ENCODE measurements at regions not wholly inside any gene's neighbourhood (a gene's known extent, or its start where the extent isn't known, plus 50 kb on each side); places are given as distances from the start of the nearest gene placed in this dataset.

DNA sequence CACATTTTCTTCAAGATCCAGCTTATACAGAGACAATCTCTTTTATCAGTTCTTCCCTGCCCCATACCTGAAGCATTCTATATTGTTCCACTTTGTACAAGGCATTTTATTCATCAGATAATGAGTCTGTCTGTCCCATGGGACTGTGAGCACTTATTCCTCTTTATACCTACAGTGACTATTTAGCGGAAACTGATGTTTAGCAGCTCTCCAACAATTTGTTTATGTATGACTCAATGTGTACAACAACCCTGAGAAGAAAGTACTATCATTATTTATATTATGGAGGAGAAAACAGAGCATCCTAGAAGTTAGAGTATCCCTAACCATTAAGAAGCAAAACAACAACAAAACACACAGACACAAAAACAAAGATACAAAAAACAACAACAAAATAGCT, 306.5 kb downstream of the PRDM5 start:
- no peaks in the 10 kb centered on the region for H3F3A ChIP-seq (ENCODE audit: insufficient read depth)
- no peaks in the 10 kb centered on the region for H3K9me2 ChIP-seq (replicated peaks; ENCODE audit: insufficient read depth, low read length)
- no peaks in the 10 kb centered on the region for H3K79me2 ChIP-seq (ENCODE audit: insufficient read depth, low read length)
- H3K27me3 ChIP-seq (ENCODE audit: low read length): no peaks in the 10 kb centered on the region
- no peak overlapping the region for H2AFZ ChIP-seq (ENCODE audit: low read depth, low read length, severe bottlenecking)
- no peak overlapping the region for H3K27ac ChIP-seq (ENCODE audit: low read depth, low read length)
- H3K9ac ChIP-seq (ENCODE audit: low read length): no peak overlapping the region
- H4K20me1 ChIP-seq (ENCODE audit: low read depth, low read length): no peaks in the 10 kb centered on the region
- TF ChIP-seq, protein P1, sequence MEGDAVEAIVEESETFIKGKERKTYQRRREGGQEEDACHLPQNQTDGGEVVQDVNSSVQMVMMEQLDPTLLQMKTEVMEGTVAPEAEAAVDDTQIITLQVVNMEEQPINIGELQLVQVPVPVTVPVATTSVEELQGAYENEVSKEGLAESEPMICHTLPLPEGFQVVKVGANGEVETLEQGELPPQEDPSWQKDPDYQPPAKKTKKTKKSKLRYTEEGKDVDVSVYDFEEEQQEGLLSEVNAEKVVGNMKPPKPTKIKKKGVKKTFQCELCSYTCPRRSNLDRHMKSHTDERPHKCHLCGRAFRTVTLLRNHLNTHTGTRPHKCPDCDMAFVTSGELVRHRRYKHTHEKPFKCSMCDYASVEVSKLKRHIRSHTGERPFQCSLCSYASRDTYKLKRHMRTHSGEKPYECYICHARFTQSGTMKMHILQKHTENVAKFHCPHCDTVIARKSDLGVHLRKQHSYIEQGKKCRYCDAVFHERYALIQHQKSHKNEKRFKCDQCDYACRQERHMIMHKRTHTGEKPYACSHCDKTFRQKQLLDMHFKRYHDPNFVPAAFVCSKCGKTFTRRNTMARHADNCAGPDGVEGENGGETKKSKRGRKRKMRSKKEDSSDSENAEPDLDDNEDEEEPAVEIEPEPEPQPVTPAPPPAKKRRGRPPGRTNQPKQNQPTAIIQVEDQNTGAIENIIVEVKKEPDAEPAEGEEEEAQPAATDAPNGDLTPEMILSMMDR (IDR thresholded peaks at IDR 0.05; ENCODE audit: insufficient read depth, low read length, poor library complexity, severe bottlenecking): no peak
- no peak for TF ChIP-seq EZH2phosphoT487 (conservative IDR thresholded peaks at IDR 0.05; ENCODE audit: low read length)
- H3K9me3 ChIP-seq (ENCODE audit: insufficient read depth, low read length): no peaks in the 10 kb centered on the region
- no peak overlapping the region for H3K4me2 ChIP-seq (ENCODE audit: low read depth, low read length, poor library complexity, severe bottlenecking)
- no peak overlapping the region for H3K4me3 ChIP-seq (ENCODE audit: insufficient read depth, low read length, poor library complexity, severe bottlenecking)
- no peaks in the 10 kb centered on the region for H3K36me3 ChIP-seq (ENCODE audit: low read length)

DNA sequence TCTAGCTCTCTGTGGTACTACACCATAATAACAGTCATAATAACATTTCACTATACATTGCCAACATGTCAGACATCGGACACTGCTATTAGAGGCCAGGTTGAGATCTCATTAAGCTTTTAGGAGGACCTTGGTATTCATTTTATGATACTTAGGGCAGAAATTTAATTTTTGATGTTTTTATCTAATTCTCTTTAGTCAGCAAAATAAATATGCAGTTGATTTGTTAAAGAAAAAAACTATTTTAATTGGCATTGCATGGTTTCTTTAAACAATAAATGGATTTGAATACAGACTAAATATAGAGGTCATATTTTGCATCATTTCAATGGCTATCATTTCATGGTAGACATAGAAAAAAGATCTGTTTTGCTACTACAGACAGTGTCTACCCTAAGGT, 308.7 kb downstream of the PRDM5 start:
- Histone ChIP-seq H3F3A (ENCODE audit: insufficient read depth) (no peaks in the 10 kb centered on the region), H3K36me3 (ENCODE audit: low read length) (no peaks in the 10 kb centered on the region), H4K20me1 (ENCODE audit: low read depth, low read length) (no peaks in the 10 kb centered on the region), H3K9me2 (replicated peaks; ENCODE audit: insufficient read depth, low read length) (no peaks in the 10 kb centered on the region), H2AFZ (ENCODE audit: low read depth, low read length, severe bottlenecking) (no peak overlapping the region), H3K27me3 (ENCODE audit: low read length) (no peaks in the 10 kb centered on the region), H3K9me3 (ENCODE audit: insufficient read depth, low read length) (no peaks in the 10 kb centered on the region), H3K27ac (ENCODE audit: low read depth, low read length) (no peak overlapping the region), H3K79me2 (ENCODE audit: insufficient read depth, low read length) (no peaks in the 10 kb centered on the region), H3K4me3 (ENCODE audit: insufficient read depth, low read length, poor library complexity, severe bottlenecking) (no peak overlapping the region), H3K9ac (ENCODE audit: low read length) (no peak overlapping the region), H3K4me2 (ENCODE audit: low read depth, low read length, poor library complexity, severe bottlenecking) (no peak overlapping the region)
- TF ChIP-seq EZH2phosphoT487 (conservative IDR thresholded peaks at IDR 0.05; ENCODE audit: low read length): no peak
- TF ChIP-seq, protein P1 (IDR thresholded peaks at IDR 0.05; ENCODE audit: insufficient read depth, low read length, poor library complexity, severe bottlenecking): no peak

DNA sequence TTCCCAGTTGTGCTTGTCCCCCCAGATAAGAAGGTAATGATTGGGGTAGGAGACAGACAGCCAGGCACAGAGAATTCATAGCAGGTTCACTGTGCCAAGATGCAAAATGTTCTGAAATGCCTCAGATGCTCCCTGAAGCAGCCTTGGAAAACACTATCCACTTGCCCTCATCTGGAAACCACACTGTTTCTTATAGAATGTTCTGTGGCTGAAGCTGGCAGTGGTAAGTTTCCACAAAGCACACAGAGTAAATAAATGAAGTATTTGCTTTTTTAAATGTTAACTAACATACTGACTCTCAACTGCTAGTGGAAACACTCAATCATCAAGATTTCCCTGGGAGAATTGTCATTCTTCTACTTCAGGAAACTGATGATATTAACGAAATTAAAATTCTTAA, 311.4 kb downstream of the PRDM5 start:
- Histone ChIP-seq H2AFZ (ENCODE audit: low read depth, low read length, severe bottlenecking) (no peak overlapping the region), H4K20me1 (ENCODE audit: low read depth, low read length) (no peaks in the 10 kb centered on the region)

More for the DNA sequence above, 311.4 kb downstream of the PRDM5 start:
- H3K27ac ChIP-seq (ENCODE audit: low read depth, low read length): no peak overlapping the region
- no peak for TF ChIP-seq EZH2phosphoT487 (conservative IDR thresholded peaks at IDR 0.05; ENCODE audit: low read length)
- TF ChIP-seq, protein P1 (IDR thresholded peaks at IDR 0.05; ENCODE audit: insufficient read depth, low read length, poor library complexity, severe bottlenecking): no peak
- no peaks in the 10 kb centered on the region for H3K79me2 ChIP-seq (ENCODE audit: insufficient read depth, low read length)
- H3K4me2 ChIP-seq (ENCODE audit: low read depth, low read length, poor library complexity, severe bottlenecking): no peak overlapping the region
- no peak overlapping the region for H3K9ac ChIP-seq (ENCODE audit: low read length)
- H3K27me3 ChIP-seq (ENCODE audit: low read length): no peaks in the 10 kb centered on the region
- no peaks in the 10 kb centered on the region for H3F3A ChIP-seq (ENCODE audit: insufficient read depth)
- no peaks in the 10 kb centered on the region for H3K36me3 ChIP-seq (ENCODE audit: low read length)
- no peaks in the 10 kb centered on the region for H3K9me3 ChIP-seq (ENCODE audit: insufficient read depth, low read length)
- no peaks in the 10 kb centered on the region for H3K9me2 ChIP-seq (replicated peaks; ENCODE audit: insufficient read depth, low read length)
- no peak overlapping the region for H3K4me3 ChIP-seq (ENCODE audit: insufficient read depth, low read length, poor library complexity, severe bottlenecking)
